Muscle layer of duodenum (tissue), 2 donors: ENCODE measurements at regions not wholly inside any gene's neighbourhood (a gene's known extent, or its start where the extent isn't known, plus 50 kb on each side); places are given as distances from the start of the nearest gene placed in this dataset.

Experiments
- H3K27ac ChIP-seq: one replicate; pipeline ENCODE4 v1.7.0; 2013; ENCODE audit warnings: mild to moderate bottlenecking, low read length
- H3K27me3 ChIP-seq: one replicate; pipeline ENCODE4 v1.7.0; 2013; ENCODE audit warnings: low read depth, mild to moderate bottlenecking, control low read depth, low read length
- H3K36me3 ChIP-seq, 2 donors: one replicate each; pipeline ENCODE4 v1.7.0; 2013; ENCODE audit warnings: low read length in 2 of 2, control low read depth in 1 of 2, mild to moderate bottlenecking in 1 of 2; ENCODE audit not compliant: insufficient read depth in 2 of 2, control insufficient read depth in 1 of 2
- H3K4me1 ChIP-seq, 2 donors: one replicate each; pipeline ENCODE4 v1.7.0; 2013; ENCODE audit warnings: low read length in 2 of 2, mild to moderate bottlenecking in 2 of 2, control low read depth in 1 of 2, moderate library complexity in 1 of 2; ENCODE audit not compliant: insufficient read depth in 2 of 2, control insufficient read depth in 1 of 2
- H3K4me3 ChIP-seq, 2 donors: one replicate each; pipeline ENCODE4 v1.7.0; 2013; ENCODE audit warnings: low read length in 2 of 2, low read depth in 1 of 2, mild to moderate bottlenecking in 1 of 2
- H3K9me3 ChIP-seq, 2 donors: one replicate each; pipeline ENCODE4 v1.7.0; 2013; ENCODE audit warnings: low read length in 2 of 2, control low read depth in 1 of 2, mild to moderate bottlenecking in 1 of 2; ENCODE audit not compliant: control insufficient read depth in 1 of 2
- donor health status: healthy.

DNA sequence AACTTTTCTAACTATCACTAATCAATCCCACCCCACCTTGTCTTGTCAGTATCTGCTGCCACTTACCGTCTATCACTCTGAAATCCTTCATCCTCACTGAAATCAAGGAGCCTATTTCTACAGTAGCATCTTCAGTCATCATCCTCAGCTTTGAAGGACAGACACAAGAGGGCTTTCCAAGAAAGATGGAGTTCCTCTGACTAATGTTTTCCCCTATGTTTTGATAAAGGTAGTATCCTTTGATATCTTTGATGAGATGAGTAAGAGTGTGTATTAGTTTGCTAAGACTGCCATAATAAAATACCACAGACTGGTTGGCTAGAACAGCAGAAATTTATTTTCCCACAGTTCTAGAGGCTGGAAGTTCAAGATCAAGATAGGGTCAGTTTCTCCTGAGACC, 101.8 kb upstream of the VAV3 start:
- no peak overlapping the region for H3K27ac ChIP-seq
- H3K36me3 ChIP-seq, result no peaks in the 10 kb centered on the region
- no peak overlapping the region for H3K4me3 ChIP-seq
- peaks cover 0 to 7% of the 10 kb centered on the region in 2 donors for H3K4me1 ChIP-seq
- H3K27me3 ChIP-seq, result no peaks in the 10 kb centered on the region
- H3K9me3 ChIP-seq, result peaks cover 0 to under 1% of the 10 kb centered on the region in 2 donors

DNA sequence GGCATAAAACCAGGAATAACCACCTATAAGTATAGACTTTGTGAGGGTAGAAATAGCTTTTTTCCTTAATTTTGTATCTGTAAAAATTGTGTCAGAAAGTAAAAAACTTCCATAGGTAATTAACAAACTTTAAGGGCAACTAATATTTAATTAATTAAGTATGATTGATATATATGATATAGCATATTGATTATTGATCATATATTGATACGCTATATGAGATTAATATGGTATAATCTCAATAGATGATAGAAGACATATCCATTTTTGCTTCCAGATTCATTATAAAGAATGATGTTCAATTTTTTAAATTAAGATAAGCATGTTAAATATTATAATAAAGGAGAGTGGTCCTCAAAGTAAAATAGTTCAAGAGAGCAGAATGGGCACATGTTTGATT, 99.3 kb upstream of the VAV3 start:
- Histone ChIP-seq H3K4me3 (no peak overlapping the region), H3K9me3 (peaks cover 0 to 4% of the 10 kb centered on the region in 2 donors), H3K27ac (no peak overlapping the region), H3K36me3 (no peaks in the 10 kb centered on the region), H3K4me1 (no peaks in the 10 kb centered on the region), H3K27me3 (no peaks in the 10 kb centered on the region)

DNA sequence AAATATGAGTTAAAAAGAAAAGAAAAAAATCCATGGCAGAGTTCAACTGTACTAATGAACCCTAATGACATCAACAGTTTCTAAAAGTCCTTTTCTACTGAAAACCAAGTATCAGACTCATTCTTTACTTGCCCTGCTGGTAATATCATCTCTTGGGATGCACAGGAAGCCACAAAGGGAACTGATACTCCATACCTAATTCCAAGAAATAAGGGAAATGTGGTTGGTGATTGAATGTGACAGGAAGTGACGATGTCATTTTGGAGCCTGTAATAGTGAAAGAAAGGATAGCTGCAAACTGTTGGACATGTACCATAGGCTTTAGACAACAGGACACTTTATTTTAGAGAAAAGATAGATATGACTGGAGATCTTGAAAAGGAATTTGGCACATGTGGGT, 98.7 kb upstream of the VAV3 start:
- Histone ChIP-seq H3K27ac (no peak overlapping the region), H3K4me3 (no peak overlapping the region), H3K36me3 (no peaks in the 10 kb centered on the region), H3K27me3 (no peaks in the 10 kb centered on the region), H3K4me1 (no peaks in the 10 kb centered on the region), H3K9me3 (peaks cover 0 to 4% of the 10 kb centered on the region in 2 donors)

DNA sequence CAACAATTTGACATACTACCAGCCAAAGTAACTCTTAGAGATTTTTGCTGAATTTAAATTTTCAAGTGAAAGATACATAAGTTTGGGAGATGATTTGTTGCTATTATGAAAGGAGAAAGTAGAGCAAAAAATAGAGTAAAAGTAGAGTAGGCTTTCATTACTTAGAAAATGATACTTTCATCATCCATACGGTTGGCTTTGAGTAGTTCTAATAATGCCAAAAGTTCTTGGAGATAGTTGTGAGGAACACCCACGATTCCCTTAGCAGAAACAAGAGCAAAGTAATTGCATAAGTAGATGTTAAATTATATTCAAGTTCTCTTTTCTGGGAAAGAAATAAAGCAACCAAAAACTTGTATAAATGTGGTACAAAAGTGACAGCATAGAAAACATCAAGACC, 95.0 kb upstream of the VAV3 start:
- H3K36me3 ChIP-seq, result no peaks in the 10 kb centered on the region
- peaks cover 0 to 4% of the 10 kb centered on the region in 2 donors for H3K9me3 ChIP-seq
- H3K27me3 ChIP-seq, result no peaks in the 10 kb centered on the region
- no peak overlapping the region for H3K4me3 ChIP-seq
- H3K4me1 ChIP-seq, result no peaks in the 10 kb centered on the region
- no peak overlapping the region for H3K27ac ChIP-seq

DNA sequence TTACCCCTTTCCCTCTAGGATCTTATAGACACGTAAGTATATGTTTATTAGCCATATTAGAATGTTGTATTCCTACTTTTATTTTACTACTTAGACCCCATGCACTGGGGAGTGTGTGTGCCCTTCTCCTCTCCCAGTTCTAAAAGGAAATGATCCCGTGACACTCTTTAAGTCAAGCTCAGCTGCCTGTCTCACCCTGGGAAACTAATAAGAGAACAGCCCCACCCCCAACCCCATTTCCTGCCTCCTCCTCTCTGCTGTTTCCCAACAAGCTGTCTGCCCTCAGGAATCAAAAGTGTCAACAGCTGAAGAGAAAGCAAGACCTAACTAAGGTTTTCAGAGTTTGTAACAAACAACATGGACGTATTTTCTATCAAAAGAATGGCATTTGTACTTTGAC, 92.6 kb upstream of the VAV3 start:
- peaks cover 0 to 4% of the 10 kb centered on the region in 2 donors for H3K9me3 ChIP-seq
- no peaks in the 10 kb centered on the region for H3K4me1 ChIP-seq
- no peak overlapping the region for H3K27ac ChIP-seq
- H3K27me3 ChIP-seq, result no peaks in the 10 kb centered on the region
- no peaks in the 10 kb centered on the region for H3K36me3 ChIP-seq
- no peak overlapping the region for H3K4me3 ChIP-seq

DNA sequence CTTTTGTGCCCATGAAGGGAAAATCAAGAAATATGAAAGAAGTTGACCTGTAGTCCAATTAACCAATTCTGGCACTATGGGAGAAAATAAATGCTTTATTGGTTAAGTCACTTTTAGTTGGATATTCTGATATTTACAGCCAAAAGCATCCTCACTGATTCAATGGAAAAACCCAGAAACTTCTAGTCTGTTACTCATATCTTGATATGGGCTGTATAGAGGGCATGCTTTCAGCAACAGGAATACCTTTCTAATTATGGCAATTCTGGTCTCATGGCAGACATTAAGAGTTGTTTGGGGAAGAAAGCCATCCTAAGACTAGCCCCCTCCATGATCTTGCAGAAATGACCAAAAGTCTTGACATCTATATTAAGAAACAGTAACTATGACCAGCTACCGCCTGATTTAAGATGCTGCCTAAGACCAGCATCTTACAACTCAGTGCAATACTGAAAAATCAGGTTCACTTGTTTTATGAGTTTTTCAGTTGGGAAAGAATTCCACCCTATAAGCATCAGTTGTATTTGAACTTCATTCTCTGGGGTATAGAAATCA, 91.5 kb upstream of the VAV3 start:
- Histone ChIP-seq H3K27me3 (no peaks in the 10 kb centered on the region), H3K9me3 (peaks cover 0 to under 1% of the 10 kb centered on the region in 2 donors), H3K4me3 (no peak overlapping the region), H3K27ac (no peak overlapping the region), H3K36me3 (no peaks in the 10 kb centered on the region), H3K4me1 (no peaks in the 10 kb centered on the region)

DNA sequence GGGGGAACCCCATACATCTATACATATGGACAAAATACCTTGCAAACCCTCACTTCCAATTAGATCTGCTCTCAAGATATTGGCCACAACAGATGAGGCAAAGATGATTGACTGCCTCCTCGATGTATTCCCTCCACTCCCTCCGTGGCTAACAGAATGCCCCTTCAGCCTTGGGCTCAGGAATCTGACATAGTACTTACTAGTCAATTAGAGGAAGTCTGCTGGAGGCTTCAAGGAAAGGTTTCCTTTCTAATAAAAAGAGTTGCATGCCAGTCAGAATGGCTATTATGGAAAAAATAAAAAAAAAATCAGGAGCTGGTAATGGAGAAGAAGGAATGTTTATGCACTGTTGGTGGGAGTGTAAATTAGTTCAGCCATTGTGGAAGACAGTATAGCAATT, 90.4 kb upstream of the VAV3 start:
- Histone ChIP-seq H3K4me1 (no peaks in the 10 kb centered on the region), H3K36me3 (no peaks in the 10 kb centered on the region), H3K9me3 (no peaks in the 10 kb centered on the region), H3K27ac (no peak overlapping the region), H3K27me3 (no peaks in the 10 kb centered on the region), H3K4me3 (no peak overlapping the region)

DNA sequence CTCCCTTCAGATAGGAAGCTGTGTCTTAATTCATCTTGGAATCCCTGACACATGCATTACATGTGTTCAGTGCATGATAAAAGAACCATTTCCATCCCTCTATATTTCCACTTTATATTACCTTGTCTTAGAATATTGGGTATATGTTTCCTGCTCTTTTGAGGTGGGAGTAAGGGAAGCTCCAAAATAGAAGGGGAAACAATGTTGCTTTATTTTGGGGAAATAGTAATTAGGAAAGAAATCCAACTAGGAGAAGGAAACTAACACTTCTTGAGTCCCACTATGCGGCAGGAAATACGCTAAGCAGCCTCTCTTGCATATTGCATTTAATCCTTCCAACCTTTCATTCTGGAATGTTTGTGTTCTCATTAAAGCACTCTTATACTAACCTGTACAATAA, 89.4 kb upstream of the VAV3 start:
- no peaks in the 10 kb centered on the region for H3K4me1 ChIP-seq
- H3K27ac ChIP-seq, result no peak overlapping the region

DNA sequence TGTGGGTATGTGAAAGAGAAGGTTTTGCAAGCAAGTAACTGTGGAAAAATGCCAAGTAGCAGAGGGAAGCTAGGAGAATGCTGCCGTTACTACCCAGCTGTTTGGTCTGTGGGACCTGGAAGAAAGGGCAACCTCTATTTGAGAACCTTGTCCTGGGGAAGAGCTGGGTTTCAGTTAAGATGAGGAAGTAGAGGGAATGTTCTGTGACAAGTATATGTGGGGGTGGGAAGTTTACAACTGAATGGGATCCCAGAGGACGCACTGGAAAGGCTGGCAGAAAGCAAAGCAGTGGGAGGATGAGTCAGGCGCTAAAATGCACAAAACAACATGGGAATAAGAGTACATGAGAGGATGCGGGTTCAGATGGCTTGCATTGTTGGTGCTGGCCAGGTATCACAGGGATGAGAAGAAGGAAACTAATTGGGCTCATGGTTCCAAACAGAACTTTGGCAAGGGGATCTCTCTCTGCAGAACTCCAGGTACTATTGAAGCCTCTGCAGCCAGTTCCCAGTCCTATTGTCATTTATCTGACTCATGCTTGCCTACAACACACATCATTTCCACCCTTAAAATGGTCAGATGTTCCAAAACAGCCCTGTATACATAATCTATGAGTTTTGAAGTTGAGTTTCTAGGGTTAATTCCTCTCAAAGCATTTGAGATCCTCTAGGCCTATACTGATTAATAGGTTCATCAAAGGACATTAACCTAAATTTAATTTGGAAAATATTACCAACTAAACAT, 88.5 kb upstream of the VAV3 start:
- no peaks in the 10 kb centered on the region for H3K9me3 ChIP-seq
- H3K4me1 ChIP-seq, result no peaks in the 10 kb centered on the region
- no peaks in the 10 kb centered on the region for H3K36me3 ChIP-seq
- H3K27me3 ChIP-seq, result no peaks in the 10 kb centered on the region
- no peak overlapping the region for H3K4me3 ChIP-seq
- H3K27ac ChIP-seq, result no peak overlapping the region

More for the DNA sequence above, 89.4 kb upstream of the VAV3 start:
- Histone ChIP-seq H3K27me3 (no peaks in the 10 kb centered on the region), H3K4me3 (no peak overlapping the region), H3K9me3 (no peaks in the 10 kb centered on the region), H3K36me3 (no peaks in the 10 kb centered on the region)

DNA sequence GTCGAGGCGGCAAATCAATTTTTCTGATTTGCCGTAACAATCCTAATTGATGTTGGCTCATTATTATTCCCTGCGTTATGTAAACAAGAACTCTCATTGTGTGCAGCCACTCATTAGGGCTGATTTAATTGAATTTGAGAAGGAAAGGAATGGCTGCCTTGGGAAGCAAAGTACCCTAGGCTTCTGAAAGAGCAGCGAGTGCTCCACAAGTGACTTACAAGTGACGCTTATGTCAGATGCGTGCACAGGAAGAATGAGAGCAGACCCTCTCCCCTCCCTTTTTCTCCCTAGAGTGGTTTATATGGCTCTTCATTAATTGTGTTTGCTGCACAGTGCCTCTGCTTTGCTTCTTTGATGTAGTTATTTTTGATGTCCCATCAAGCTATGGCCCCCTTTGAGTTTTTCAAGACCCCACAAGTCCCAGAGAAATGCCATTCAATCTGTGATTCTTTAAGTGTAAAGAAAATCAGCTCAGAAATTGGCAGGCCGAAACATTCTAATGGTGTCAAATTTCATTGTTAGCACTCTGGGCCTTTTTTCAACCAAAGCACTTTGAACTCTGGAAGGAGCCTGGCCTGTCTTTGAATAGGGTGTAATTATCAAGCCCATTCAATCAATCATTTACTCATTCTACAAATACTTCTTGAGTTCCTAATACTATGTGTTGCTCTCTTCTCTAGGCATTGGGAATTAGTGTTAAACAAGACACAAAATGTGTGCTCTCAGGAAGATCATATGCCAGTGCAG, 86.8 kb upstream of the VAV3 start:
- no peaks in the 10 kb centered on the region for H3K36me3 ChIP-seq
- H3K4me1 ChIP-seq, result no peaks in the 10 kb centered on the region
- peak overlapping the region in 1 of 2 donors; percentile 0 for H3K4me3 ChIP-seq
- H3K9me3 ChIP-seq, result no peaks in the 10 kb centered on the region
- H3K27me3 ChIP-seq, result no peaks in the 10 kb centered on the region
- no peak overlapping the region for H3K27ac ChIP-seq

DNA sequence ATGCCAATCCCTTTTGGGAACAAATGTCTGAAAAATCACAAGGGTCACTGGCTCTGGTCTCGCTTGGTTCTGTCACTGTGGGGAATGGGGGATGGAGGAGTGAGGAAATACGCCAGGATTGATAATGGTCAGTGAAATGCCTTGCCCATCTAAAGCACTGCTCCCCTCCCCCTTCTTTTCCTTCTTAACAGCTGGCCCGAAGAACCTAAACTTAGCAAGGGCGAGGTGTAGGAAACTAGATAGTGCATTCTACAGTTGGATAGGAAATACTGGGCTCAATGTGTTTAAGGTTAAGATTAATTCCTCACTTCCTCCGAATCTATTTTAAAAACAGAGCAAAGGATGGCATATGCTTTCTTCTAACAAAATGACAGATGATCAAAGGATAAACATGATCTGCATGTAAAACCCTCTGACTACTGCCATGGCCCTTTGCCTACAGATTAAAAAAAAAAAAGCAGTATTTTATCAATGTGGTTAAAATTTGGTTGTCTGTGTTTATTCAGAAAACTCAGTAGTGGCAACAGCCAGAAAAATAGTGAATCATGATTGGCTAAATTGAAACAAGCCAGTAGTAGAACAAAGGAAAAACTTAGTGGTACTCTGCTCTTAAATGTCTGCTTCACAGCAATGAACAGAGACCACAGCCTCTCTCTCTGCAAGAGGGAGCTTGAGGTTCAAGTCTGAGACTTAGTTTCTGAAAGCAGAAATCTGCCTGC, 86.1 kb upstream of the VAV3 start:
- H3K4me3 ChIP-seq, result peak overlapping the region in 1 of 2 donors; percentile 0
- peaks cover 0 to 2% of the 10 kb centered on the region in 2 donors for H3K4me1 ChIP-seq
- no peaks in the 10 kb centered on the region for H3K36me3 ChIP-seq
- peak overlapping the region; percentile 30 for H3K27ac ChIP-seq
- no peaks in the 10 kb centered on the region for H3K27me3 ChIP-seq
- no peaks in the 10 kb centered on the region for H3K9me3 ChIP-seq
